ENCODE measurements at regions not wholly inside any gene's neighbourhood (a gene's known extent, or its start where the extent isn't known, plus 50 kb on each side); places are given as distances from the start of the nearest gene placed in this dataset.
"Not testable (repeated sequence)": the region's sequence is repeated elsewhere in the genome, so short reads cannot be mapped to it uniquely, and the experiment has no call there.

DNA sequence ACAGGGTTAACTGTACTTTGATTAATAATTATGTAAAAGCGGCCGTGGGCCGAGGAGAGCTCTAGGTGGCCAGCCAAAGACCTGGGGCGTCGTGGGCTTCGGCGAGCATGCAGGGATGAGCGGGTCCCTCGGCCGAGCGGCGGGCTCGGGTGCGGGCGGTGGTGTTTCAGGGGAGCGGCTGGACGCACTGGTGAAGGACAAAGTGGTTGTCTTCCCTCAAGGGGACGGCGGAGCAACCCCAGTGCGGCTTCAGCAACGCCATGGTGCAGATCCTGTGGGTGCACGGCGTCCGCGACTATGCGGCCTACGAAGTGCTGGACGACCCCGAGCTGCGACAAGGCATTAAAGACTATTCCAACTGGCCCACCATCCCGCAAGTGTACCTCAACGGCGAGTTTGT, 103.0 kb upstream of the C1GALT1C1 start:
- no peak for TF ChIP-seq CTCF (IDR thresholded peaks at IDR 0.05; ENCODE audit: insufficient read depth, low read length)
- no peak for DNase-seq (ENCODE audit: low read depth)

DNA sequence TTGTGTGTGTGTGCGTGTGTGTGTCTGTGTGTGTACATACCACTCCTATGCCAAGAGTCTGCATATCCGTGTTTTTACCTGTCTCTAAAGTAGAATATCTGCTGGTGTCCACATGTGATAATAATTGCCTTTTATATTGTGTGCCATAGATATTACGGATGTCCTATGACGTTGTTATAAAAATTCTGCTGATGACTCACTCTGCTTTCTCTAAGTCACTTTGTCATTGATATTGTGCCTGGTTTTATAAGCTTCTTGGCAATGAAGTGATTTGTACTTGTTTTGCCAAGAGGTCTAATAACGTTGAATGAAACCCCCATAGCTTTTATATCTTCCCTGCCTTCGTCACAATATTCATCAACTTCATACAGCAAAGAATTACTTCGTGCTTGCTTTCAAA, 102.6 kb upstream of the C1GALT1C1 start:
- H3K4me3 ChIP-seq (ENCODE audit: low read depth, low read length), result no peak overlapping the region
- peak; percentile 8 for DNase-seq (ENCODE audit: low read depth)
- TF ChIP-seq CTCF (IDR thresholded peaks at IDR 0.05; ENCODE audit: insufficient read depth, low read length), result no peak

More for the DNA sequence above, 103.0 kb upstream of the C1GALT1C1 start:
- H3K4me3 ChIP-seq (ENCODE audit: low read depth, low read length), result no peak overlapping the region

DNA sequence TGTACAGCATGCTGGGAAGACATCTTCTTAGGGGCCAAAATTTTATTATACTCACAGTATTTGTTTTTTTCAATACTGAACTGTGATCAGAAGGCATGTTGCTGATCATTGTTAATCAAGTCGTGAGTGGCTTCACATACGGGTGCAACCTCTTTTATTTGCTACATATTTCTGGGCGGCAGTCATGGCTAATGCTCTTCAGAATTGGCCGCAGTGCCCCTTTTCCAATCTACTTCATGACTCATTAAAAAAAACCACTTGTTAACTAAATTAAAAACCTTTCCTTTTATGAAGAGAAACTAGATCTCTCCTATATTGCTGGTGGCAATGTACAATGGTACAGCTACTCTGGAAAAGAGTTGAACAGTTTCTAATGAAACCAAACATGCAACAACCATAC, 101.5 kb upstream of the C1GALT1C1 start:
- TF ChIP-seq CTCF (IDR thresholded peaks at IDR 0.05; ENCODE audit: insufficient read depth, low read length), result no peak
- H3K4me3 ChIP-seq (ENCODE audit: low read depth, low read length), result no peak overlapping the region
- no peak for DNase-seq (ENCODE audit: low read depth)

- not testable (repeated sequence) for DNase-seq (ENCODE audit: low read depth); H3K4me3 ChIP-seq (ENCODE audit: low read depth, low read length)
Observed at GRCh38 chrX:120729506-120730255, 99.8 kb upstream of the C1GALT1C1 start.

DNA sequence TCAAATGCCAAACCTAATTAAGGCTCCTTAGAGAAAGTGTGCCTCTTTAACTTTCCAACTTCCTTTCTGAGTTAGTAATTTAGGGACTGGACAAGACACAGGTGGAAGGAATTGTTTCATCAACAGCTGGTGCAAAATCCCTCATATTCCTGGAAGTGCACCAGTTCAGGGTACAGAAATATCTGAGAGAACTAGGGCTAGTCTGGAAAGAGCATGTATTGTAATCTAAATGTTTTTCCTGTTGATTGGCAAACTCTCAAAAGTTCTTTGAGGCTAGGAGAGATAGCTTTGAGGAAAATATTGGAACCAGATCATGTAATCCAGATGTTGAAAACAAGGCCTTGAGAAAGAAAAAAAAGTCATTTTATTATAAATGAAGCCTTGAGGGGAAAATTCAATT, 98.1 kb upstream of the C1GALT1C1 start:
- DNase-seq (ENCODE audit: low read depth), result peak; percentile 66

DNA sequence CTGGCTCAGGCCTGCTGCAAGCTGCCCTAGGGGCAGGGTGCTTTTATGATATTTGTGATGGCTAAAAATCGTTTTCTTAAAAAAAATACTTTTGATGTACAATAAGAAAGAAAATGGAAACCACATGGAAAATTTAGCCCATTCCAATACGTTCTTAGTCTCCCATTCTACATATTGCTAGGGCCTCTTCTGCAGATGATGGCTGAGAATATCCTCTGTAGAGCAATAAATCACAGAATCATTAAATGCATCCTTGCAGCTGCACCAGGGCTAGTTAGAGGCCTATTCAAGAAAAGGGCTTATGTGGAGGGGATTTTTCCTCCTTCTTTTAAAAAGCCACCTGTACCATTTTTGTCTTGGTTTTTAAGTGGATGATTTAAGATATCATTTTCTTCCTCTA, 97.6 kb upstream of the C1GALT1C1 start:
- DNase-seq (ENCODE audit: low read depth), result no peak
- TF ChIP-seq CTCF (IDR thresholded peaks at IDR 0.05; ENCODE audit: insufficient read depth, low read length), result no peak
- no peak overlapping the region for H3K4me3 ChIP-seq (ENCODE audit: low read depth, low read length)

More for the DNA sequence above, 98.1 kb upstream of the C1GALT1C1 start:
- TF ChIP-seq CTCF (IDR thresholded peaks at IDR 0.05; ENCODE audit: insufficient read depth, low read length), result no peak
- H3K4me3 ChIP-seq (ENCODE audit: low read depth, low read length), result no peak overlapping the region

DNA sequence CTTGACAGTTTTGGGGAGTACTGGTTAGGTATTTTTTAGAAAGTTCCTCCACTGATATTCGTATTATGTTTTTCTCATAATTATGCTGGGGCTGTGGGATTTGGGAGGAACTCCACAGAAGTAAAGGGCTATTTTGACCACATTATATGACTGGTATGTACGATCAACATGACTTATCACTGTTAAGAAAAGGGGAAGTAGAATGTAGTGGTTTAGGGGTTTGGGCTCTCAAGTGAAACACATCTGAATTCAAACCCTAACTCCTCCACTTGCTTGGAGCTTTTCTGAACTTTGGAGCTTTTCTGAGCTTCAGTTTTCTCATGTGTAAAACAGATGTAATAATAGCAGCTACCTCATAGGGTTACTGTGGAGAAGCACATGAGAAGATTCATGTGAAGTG, 96.4 kb upstream of the C1GALT1C1 start:
- no peak for DNase-seq (ENCODE audit: low read depth)
- H3K4me3 ChIP-seq (ENCODE audit: low read depth, low read length), result no peak overlapping the region
- TF ChIP-seq CTCF (IDR thresholded peaks at IDR 0.05; ENCODE audit: insufficient read depth, low read length), result no peak
